Keratinocyte (primary cell): ENCODE measurements at regions not wholly inside any gene's neighbourhood (a gene's known extent, or its start where the extent isn't known, plus 50 kb on each side); places are given as distances from the start of the nearest gene placed in this dataset.
"Not testable (repeated sequence)": the region's sequence is repeated elsewhere in the genome, so short reads cannot be mapped to it uniquely, and the experiment has no call there.

Experiments
- DNase-seq: peaks from one replicate; pipeline ENCODE4 v3.0.0-alpha.2; 2011; ENCODE audit warnings: low read depth, missing footprints, low spot score
- FAIRE-seq: peaks from 2 replicates; lab custom pipeline; 2011; peaks lifted over from hg19 to GRCh38; lab: Jason Lieb, UNC
- H2AFZ ChIP-seq: 2 replicates; pipeline ENCODE4 v1.6.0; 2012; ENCODE audit warnings: low read length, control low read depth, inconsistent platforms; ENCODE audit not compliant: control insufficient read depth
- H3K27ac ChIP-seq: 2 replicates; pipeline ENCODE4 v1.5.1; 2011; ENCODE audit warnings: low read length; ENCODE audit not compliant: control insufficient read depth, insufficient read depth
- H3K27me3 ChIP-seq: 3 replicates; pipeline ENCODE4 v1.6.0; 2011; ENCODE audit warnings: low read length; ENCODE audit not compliant: control insufficient read depth, insufficient read depth; ENCODE audit errors: extremely low read depth
- H3K36me3 ChIP-seq, 2 experiments: 2 replicates in 1 of 2; 3 replicates in 1 of 2; pipeline ENCODE4 v1.5.1; 2011; ENCODE audit warnings: low read length in 2 of 2, mild to moderate bottlenecking in 1 of 2; ENCODE audit not compliant: control insufficient read depth in 2 of 2, insufficient read depth in 2 of 2; ENCODE audit errors: extremely low read depth in 1 of 2
- H3K4me1 ChIP-seq: 3 replicates; pipeline ENCODE4 v1.5.1; 2011; ENCODE audit warnings: low read length; ENCODE audit not compliant: control insufficient read depth, insufficient read depth; ENCODE audit errors: extremely low read depth
- H3K4me2 ChIP-seq: 3 replicates; pipeline ENCODE4 v1.6.0; 2011; ENCODE audit warnings: low read depth, low read length; ENCODE audit not compliant: control insufficient read depth, insufficient read depth; ENCODE audit errors: extremely low read depth
- H3K4me3 ChIP-seq, 3 experiments: fragments of 200-600 bp in 1 of 3; sonication (generic) in 1 of 3; 2 replicates in 2 of 3; 3 replicates in 1 of 3; pipeline ENCODE4 v1.5.1; 2011 to 2016; ENCODE audit warnings: low read length in 3 of 3, mild to moderate bottlenecking in 3 of 3, control low read depth in 2 of 3, inconsistent platforms in 1 of 3, low read depth in 1 of 3, mixed read lengths in 1 of 3, mixed run types in 1 of 3, moderate library complexity in 1 of 3; ENCODE audit not compliant: control insufficient read depth in 2 of 3, insufficient read depth in 2 of 3; ENCODE audit errors: extremely low read depth in 1 of 3
- H3K79me2 ChIP-seq: 2 replicates; pipeline ENCODE4 v1.6.0; 2012; ENCODE audit warnings: low read length; ENCODE audit not compliant: control insufficient read depth, insufficient read depth
- H3K9ac ChIP-seq: 3 replicates; pipeline ENCODE4 v1.6.0; 2011; ENCODE audit warnings: low read length; ENCODE audit not compliant: control insufficient read depth, insufficient read depth; ENCODE audit errors: extremely low read depth
- H3K9me1 ChIP-seq: 3 replicates; pipeline ENCODE4 v1.6.0; 2011; ENCODE audit warnings: low read length; ENCODE audit not compliant: control insufficient read depth, insufficient read depth; ENCODE audit errors: extremely low read depth
- H3K9me3 ChIP-seq: 2 replicates; pipeline ENCODE4 v1.5.1; 2012; ENCODE audit warnings: low read depth, low read length; ENCODE audit not compliant: control insufficient read depth
- H4K20me1 ChIP-seq: 3 replicates; pipeline ENCODE4 v1.6.0; 2011; ENCODE audit warnings: low read length; ENCODE audit not compliant: control insufficient read depth, insufficient read depth; ENCODE audit errors: extremely low read depth
- dilution Hi-C: fragments of 300-500 bp; cut with MboI; formaldehyde crosslinking; loops from one replicate; pipeline ENCODE4 v1.7.0; 2020; ENCODE audit warnings: low sequenced_read_pairs; ENCODE audit not compliant: extremely low pct_ligation_motif_present

DNA sequence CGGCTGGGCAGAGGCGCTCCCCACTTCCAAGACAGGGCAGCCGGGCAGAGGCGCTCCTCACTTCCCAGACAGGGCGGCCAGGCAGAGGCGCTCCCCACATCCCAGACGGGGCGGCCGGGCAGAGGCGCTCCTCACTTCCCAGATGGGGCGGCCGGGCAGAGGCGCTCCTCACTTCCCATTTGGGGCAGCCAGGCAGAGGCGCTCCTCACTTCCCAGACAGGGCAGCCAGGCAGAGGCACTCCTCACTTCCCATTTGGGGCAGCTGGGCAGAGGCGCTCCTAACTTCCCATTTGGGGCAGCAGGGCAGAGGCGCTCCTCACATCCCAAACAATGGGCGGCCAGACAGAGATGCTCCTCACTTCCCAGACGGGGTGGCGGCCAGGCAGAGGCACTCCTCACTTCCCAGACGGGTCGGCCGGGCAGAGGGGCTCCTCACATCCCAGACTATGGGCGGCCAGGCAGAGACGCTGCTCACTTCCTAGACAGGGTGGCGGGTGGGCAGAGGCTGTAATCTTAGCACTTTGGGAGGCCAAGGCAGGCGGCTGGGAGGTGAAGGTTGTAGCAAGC, 344.4 kb downstream of the TUBA3C start:
- H3K4me2 ChIP-seq, H3K9ac ChIP-seq, H3K9me3 ChIP-seq, H4K20me1 ChIP-seq, H3K36me3 ChIP-seq, H3K27me3 ChIP-seq, H3K79me2 ChIP-seq, FAIRE-seq, H2AFZ ChIP-seq, DNase-seq, H3K4me1 ChIP-seq, dilution Hi-C loops, H3K27ac ChIP-seq, H3K4me3 ChIP-seq, H3K9me1 ChIP-seq: not testable (repeated sequence)

DNA sequence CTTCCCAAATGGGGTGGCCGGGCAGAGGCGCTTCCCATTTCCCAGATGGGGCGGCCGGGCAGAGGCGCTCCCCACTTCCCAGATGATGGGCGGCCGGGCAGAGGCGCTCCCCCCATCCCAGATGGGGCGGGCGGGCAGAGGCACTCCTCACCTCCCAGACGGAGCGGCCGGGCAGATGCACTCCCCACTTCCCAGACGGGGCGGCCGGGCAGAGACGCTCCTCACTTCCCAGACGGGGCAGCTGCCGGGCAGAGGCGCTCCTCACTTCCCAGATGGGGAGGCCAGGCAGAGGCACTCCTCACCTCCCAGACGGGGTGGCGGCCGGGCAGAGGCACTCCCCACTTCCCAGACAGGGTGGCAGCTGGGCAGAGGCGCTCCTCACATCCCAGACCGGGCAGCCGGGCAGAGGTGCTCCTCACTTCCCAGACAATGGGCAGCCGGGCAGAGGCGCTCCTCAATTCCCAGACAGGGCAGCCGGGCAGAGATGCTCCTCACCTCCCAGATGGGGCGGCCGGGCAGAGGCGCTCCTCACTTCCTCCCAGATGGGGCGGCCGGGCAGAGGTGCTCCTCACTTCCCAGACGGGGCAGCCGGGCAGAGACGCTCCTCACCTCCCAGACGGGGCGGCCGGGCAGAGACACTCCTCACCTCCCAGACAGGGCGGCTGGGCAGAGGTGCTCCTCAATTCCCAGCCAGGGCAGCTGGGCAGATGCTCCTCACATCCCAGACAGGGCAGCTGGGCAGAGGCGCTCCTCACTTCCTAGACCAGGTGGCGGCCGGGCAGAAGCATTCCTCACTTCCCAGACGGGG, 345.0 kb downstream of the TUBA3C start:
- dilution Hi-C loops, H2AFZ ChIP-seq, H3K4me1 ChIP-seq, H3K27ac ChIP-seq, H3K27me3 ChIP-seq, H3K9me1 ChIP-seq, H3K36me3 ChIP-seq, FAIRE-seq, H3K4me2 ChIP-seq, H3K79me2 ChIP-seq, H4K20me1 ChIP-seq, H3K9ac ChIP-seq, DNase-seq, H3K9me3 ChIP-seq, H3K4me3 ChIP-seq: not testable (repeated sequence)

DNA sequence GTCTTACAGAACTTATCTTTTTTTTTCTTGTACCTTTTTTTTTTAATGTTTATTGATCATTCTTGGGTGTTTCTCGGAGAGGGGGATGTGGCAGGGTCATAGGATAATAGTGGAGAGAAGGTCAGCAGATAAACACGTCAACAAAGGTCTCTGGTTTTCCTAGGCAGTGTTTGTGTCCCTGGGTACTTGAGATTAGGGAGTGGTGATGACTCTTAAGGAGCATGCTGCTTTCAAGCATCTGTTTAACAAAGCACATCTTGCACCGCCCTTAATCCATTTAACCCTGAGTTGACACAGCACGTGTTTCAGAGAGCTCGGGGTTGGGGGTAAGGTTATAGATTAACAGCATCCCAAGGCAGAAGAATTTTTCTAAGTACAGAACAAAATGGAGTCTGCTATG, 345.9 kb downstream of the TUBA3C start:
- H3K27me3 ChIP-seq, H3K4me1 ChIP-seq, H3K4me3 ChIP-seq, H3K27ac ChIP-seq, FAIRE-seq, H3K9me1 ChIP-seq, H3K9ac ChIP-seq, H3K79me2 ChIP-seq, H3K4me2 ChIP-seq, DNase-seq, H3K9me3 ChIP-seq, H2AFZ ChIP-seq, H3K36me3 ChIP-seq, H4K20me1 ChIP-seq, dilution Hi-C loops: not testable (repeated sequence)

DNA sequence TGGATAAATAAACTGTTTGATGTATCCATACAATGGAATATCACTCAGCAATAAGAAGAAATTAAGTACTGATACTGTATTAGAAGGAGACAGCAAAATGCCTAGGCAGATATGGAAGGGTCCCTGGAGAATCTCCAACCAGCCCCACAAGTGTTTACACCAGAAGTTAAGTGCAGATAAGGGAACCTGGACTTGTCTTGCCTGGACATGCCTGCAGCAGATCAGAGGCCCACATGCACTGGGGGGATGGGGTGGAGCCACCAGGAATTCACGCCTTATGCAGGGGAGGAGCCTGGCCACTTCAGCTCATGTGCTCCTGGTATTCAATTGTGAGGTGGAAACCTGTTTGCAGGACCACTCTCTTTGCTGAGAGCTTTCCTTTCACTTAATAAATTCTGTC, 356.9 kb downstream of the TUBA3C start:
- H3K27me3 ChIP-seq, dilution Hi-C loops, H3K4me1 ChIP-seq, H3K9ac ChIP-seq, FAIRE-seq, H3K36me3 ChIP-seq, H3K27ac ChIP-seq, H3K4me2 ChIP-seq, H3K9me1 ChIP-seq, H3K4me3 ChIP-seq, DNase-seq, H3K79me2 ChIP-seq, H2AFZ ChIP-seq, H3K9me3 ChIP-seq, H4K20me1 ChIP-seq: not testable (repeated sequence)
